HCT116 (cell line): ENCODE measurements at regions not wholly inside any gene's neighbourhood (a gene's known extent, or its start where the extent isn't known, plus 50 kb on each side); places are given as distances from the start of the nearest gene placed in this dataset.

Experiments
- CEBPB ChIP-seq: IDR thresholded peaks from 2 replicates; pipeline ENCODE4 v1.6.1; 2012; ENCODE audit warnings: low read depth
- CTCF ChIP-seq, 3 experiments: fragments of 200-600 bp in 1 of 3; sonication (generic) in 1 of 3; IDR thresholded peaks in 2 of 3; conservative IDR thresholded peaks in 1 of 3; 2 replicates each; pipeline ENCODE4 v1.5.1; 2012 to 2017; ENCODE audit warnings: low read depth in 2 of 3, low read length in 2 of 3, antibody characterized with exemption in 1 of 3, borderline replicate concordance in 1 of 3, control low read depth in 1 of 3, mild to moderate bottlenecking in 1 of 3, mixed read lengths in 1 of 3, mixed run types in 1 of 3, moderate library complexity in 1 of 3; ENCODE audit not compliant: insufficient read depth in 1 of 3
- EZH2phosphoT487 ChIP-seq: fragments of 200-600 bp; IDR thresholded peaks from 2 replicates; pipeline ENCODE4 v1.6.1; 2018; ENCODE audit warnings: antibody characterized with exemption, borderline replicate concordance
- MAX ChIP-seq: IDR thresholded peaks from 2 replicates; pipeline ENCODE4 v1.6.1; 2012
- ZNF274 ChIP-seq: fragments of 200-500 bp; sonication (Bioruptor generic); IDR thresholded peaks from 2 replicates; pipeline ENCODE4 v1.6.1; 2014; ENCODE audit warnings: mild to moderate bottlenecking, low read depth, low read length, inconsistent platforms

GRCh38 chr10:121668314-121669027, 70.2 kb upstream of the FGFR2 start:
- TF ChIP-seq ZNF274: no peak
- TF ChIP-seq MAX: no peak
- TF ChIP-seq CEBPB: no peak
- TF ChIP-seq EZH2phosphoT487: no peak
- TF ChIP-seq CTCF (IDR thresholded peaks at IDR 0.05 in 2 of 3, conservative IDR thresholded peaks at IDR 0.05 in 1 of 3; ENCODE audit: borderline replicate concordance in 1 of 3, insufficient read depth in 1 of 3, low read depth in 2 of 3, low read length in 2 of 3): no peak
